ENCODE measurements at regions not wholly inside any gene's neighbourhood (a gene's known extent, or its start where the extent isn't known, plus 50 kb on each side); places are given as distances from the start of the nearest gene placed in this dataset.

- peaks cover 3% of the 10 kb centered on the region for H3K36me3 Mint-ChIP-seq
- no peak for TF ChIP-seq CTCF (conservative IDR thresholded peaks at IDR 0.05)
- H3K27me3 Mint-ChIP-seq: peaks cover 14% of the 10 kb centered on the region
- no peaks in the 10 kb centered on the region for H3K4me1 Mint-ChIP-seq (ENCODE audit: unreplicated experiment)
- peaks cover 4% of the 10 kb centered on the region for H3K9me3 Mint-ChIP-seq
- H3K27ac Mint-ChIP-seq: no peak overlapping the region
- no peak overlapping the region for H3K4me3 Mint-ChIP-seq
- no peak for DNase-seq (ENCODE audit: extremely low spot score, unreplicated experiment)
Measured at GRCh38 chr3:65118912-65119499, 431.2 kb upstream of the ADAMTS9 start.

DNA sequence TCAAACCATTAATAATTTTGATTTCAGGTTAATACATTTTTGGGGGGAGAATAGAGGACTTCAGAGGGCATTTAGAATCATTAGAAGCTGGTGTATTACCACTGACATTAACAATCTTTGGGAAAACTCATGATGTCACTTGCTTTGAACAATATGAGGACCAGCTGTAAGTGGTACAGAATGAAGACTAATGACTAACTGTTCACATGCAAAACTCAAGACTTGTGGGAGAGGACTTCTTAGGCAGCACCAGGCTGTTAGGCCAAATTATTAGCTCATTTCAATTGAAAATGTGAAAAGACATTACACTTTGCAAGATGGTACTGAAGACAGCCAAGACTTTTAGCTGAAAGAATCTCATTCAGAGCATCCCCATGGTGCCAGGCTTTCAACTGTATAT is 426.2 kb upstream of the ADAMTS9 start:
- H3K9me3 Mint-ChIP-seq: peaks cover under 1% of the 10 kb centered on the region
- peaks cover 8% of the 10 kb centered on the region for H3K4me1 Mint-ChIP-seq (ENCODE audit: unreplicated experiment)
- DNase-seq (ENCODE audit: extremely low spot score, unreplicated experiment): no peak
- peaks cover 11% of the 10 kb centered on the region for H3K27me3 Mint-ChIP-seq
- no peak for TF ChIP-seq CTCF (conservative IDR thresholded peaks at IDR 0.05)
- no peak overlapping the region for H3K27ac Mint-ChIP-seq
- H3K36me3 Mint-ChIP-seq: peaks cover 3% of the 10 kb centered on the region
- H3K4me3 Mint-ChIP-seq: no peak overlapping the region

- Mint-ChIP-seq H3K36me3 (peaks cover 3% of the 10 kb centered on the region), H3K27me3 (peaks cover 6% of the 10 kb centered on the region), H3K27ac (no peak overlapping the region), H3K4me3 (no peak overlapping the region), H3K4me1 (ENCODE audit: unreplicated experiment) (peaks cover 8% of the 10 kb centered on the region), H3K9me3 (no peaks in the 10 kb centered on the region)
- no peak for TF ChIP-seq CTCF (conservative IDR thresholded peaks at IDR 0.05)
- no peak for DNase-seq (ENCODE audit: extremely low spot score, unreplicated experiment)
Measured at GRCh38 chr3:65112751-65113300, 425.0 kb upstream of the ADAMTS9 start.

DNA sequence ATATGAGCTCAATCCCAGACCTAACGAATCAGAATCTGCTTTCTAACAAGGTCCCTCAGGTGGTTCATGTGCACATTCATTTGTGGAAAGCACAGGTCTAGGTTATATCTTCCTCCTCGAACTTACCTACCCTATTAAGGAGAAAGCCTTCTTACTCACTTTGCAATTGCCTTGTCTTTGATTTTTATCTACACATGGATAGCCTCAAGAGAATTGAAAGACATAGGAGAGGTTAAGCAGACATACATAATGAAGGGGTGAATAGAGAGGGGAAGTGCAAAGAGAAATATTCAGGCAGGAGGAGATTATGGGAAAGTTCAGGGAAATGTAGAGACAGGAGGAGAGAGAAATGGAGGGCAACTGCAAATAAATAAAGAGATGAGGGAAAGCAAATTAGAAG is 422.9 kb upstream of the ADAMTS9 start:
- Mint-ChIP-seq H3K4me3 (no peak overlapping the region), H3K27me3 (peaks cover 9% of the 10 kb centered on the region), H3K9me3 (no peaks in the 10 kb centered on the region), H3K27ac (no peak overlapping the region), H3K4me1 (ENCODE audit: unreplicated experiment) (peaks cover 13% of the 10 kb centered on the region), H3K36me3 (peaks cover 3% of the 10 kb centered on the region)
- no peak for TF ChIP-seq CTCF (conservative IDR thresholded peaks at IDR 0.05)
- DNase-seq (ENCODE audit: extremely low spot score, unreplicated experiment): no peak

- TF ChIP-seq CTCF (conservative IDR thresholded peaks at IDR 0.05): no peak
- H3K4me1 Mint-ChIP-seq (ENCODE audit: unreplicated experiment): peaks cover 13% of the 10 kb centered on the region
- H3K4me3 Mint-ChIP-seq: no peak overlapping the region
- H3K27me3 Mint-ChIP-seq: peaks cover 11% of the 10 kb centered on the region
- no peaks in the 10 kb centered on the region for H3K36me3 Mint-ChIP-seq
- H3K27ac Mint-ChIP-seq: no peak overlapping the region
- no peak for DNase-seq (ENCODE audit: extremely low spot score, unreplicated experiment)
- no peaks in the 10 kb centered on the region for H3K9me3 Mint-ChIP-seq
Measured at GRCh38 chr3:65109966-65110500, 422.2 kb upstream of the ADAMTS9 start.
